ENCODE measurements at regions not wholly inside any gene's neighbourhood (a gene's known extent, or its start where the extent isn't known, plus 50 kb on each side); places are given as distances from the start of the nearest gene placed in this dataset.

DNA sequence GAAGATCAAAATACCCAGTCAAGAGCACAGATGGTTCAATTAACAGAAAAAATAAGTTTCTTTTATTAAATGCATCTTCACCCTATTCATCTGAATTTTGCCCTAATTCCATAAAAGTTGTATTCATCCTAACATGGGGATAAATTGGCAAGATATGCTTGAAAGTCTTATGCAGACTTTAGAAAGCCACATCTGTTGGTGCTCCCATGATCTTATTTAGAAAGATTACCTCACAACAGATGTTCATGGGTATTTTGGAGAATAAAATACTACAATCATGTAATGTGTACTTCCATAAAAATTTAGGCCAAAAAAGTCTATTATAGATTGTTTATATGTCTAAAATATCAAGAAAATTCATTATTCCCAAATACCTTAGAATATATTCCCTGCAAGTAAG is 510.3 kb downstream of the TECRL start:
- H3K4me3 ChIP-seq (ENCODE audit: low read length): no peak overlapping the region
- TF ChIP-seq, protein P1, sequence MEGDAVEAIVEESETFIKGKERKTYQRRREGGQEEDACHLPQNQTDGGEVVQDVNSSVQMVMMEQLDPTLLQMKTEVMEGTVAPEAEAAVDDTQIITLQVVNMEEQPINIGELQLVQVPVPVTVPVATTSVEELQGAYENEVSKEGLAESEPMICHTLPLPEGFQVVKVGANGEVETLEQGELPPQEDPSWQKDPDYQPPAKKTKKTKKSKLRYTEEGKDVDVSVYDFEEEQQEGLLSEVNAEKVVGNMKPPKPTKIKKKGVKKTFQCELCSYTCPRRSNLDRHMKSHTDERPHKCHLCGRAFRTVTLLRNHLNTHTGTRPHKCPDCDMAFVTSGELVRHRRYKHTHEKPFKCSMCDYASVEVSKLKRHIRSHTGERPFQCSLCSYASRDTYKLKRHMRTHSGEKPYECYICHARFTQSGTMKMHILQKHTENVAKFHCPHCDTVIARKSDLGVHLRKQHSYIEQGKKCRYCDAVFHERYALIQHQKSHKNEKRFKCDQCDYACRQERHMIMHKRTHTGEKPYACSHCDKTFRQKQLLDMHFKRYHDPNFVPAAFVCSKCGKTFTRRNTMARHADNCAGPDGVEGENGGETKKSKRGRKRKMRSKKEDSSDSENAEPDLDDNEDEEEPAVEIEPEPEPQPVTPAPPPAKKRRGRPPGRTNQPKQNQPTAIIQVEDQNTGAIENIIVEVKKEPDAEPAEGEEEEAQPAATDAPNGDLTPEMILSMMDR (conservative IDR thresholded peaks at IDR 0.05; ENCODE audit: low read depth, low read length): no peak
- DNase-seq (ENCODE audit: low read depth): no peak

DNA sequence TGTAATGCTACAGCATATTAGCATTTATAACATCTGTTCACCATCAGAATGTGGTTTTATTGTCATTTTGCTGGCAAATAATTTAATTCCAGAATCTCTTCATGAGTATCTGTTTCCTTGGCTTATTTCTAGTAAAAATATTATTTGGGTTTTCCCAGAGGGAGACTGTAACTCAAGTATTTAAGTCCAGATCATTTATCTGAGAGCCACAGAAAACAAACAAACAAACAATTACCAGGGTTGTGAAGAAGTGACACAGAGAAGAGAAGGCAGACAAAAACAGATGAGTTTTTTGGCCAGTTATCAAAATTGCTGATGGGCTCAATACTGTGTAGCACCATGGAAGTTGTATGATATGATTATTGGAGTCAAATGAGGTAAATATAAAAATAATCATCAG is 515.1 kb downstream of the TECRL start:
- TF ChIP-seq, protein P1 (conservative IDR thresholded peaks at IDR 0.05; ENCODE audit: low read depth, low read length): no peak
- no peak overlapping the region for H3K4me3 ChIP-seq (ENCODE audit: low read length)
- no peak for DNase-seq (ENCODE audit: low read depth)

DNA sequence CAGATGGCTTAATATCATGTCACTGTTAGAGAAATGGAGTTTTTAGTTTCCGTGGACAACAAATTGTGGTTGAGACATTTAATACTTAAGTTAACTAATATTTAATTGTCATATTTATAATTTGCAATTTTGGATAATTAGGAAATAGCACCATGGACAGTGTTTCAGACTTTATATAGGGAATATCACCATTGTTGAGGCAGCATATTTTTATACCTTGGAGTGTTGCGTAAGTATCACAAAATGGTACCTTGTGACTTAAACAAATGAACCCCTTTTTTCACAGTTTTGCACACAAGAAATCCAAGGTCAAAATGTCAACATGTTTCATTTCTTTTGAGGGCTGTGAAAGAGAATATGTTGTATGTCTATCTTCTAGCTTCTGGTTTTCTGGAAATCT is 539.9 kb downstream of the TECRL start:
- no peak overlapping the region for H3K4me3 ChIP-seq (ENCODE audit: low read length)
- no peak for DNase-seq (ENCODE audit: low read depth)
- TF ChIP-seq, protein P1 (conservative IDR thresholded peaks at IDR 0.05; ENCODE audit: low read depth, low read length): no peak

DNA sequence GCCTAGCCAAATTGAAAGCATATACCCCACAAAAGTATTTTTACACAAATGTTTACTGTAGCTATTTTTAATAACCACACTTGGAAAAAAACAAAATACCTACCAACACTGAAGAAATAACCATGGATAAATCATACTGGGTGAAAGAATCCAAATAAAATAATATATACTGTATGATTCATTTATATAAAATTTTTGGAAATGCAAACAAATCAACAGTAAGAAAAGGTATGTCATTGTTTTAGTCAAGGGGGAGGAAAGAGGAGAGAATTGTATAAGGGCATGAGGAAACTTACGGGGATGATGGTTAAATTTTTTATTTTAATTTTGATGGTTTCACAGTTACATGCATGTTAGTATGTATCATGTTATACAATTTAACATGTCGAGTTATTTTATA is 557.8 kb downstream of the TECRL start:
- no peak for DNase-seq (ENCODE audit: low read depth)
- H3K4me3 ChIP-seq (ENCODE audit: low read length): no peak overlapping the region
- TF ChIP-seq, protein P1 (conservative IDR thresholded peaks at IDR 0.05; ENCODE audit: low read depth, low read length): no peak

DNA sequence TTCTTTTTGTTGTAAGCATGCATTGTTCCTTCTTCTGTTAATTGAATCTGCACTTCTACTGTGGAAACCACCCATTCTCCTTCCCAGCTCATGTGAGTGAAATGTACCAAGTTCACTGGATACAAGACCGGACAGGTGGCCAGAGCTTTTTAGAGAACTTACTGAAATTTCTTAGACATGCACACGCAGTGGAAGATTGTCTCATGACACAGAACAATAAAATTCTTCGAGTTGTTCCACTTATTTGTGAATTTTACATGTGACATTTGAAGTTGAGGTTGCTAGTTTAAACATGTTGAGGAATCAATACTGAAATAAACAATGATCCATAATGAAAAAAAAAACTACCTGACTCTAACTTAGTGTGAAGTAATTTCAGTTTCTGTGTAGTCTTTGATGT is 568.0 kb downstream of the TECRL start:
- TF ChIP-seq, protein P1 (conservative IDR thresholded peaks at IDR 0.05; ENCODE audit: low read depth, low read length): no peak
- H3K4me3 ChIP-seq (ENCODE audit: low read length): no peak overlapping the region
- DNase-seq (ENCODE audit: low read depth): no peak

DNA sequence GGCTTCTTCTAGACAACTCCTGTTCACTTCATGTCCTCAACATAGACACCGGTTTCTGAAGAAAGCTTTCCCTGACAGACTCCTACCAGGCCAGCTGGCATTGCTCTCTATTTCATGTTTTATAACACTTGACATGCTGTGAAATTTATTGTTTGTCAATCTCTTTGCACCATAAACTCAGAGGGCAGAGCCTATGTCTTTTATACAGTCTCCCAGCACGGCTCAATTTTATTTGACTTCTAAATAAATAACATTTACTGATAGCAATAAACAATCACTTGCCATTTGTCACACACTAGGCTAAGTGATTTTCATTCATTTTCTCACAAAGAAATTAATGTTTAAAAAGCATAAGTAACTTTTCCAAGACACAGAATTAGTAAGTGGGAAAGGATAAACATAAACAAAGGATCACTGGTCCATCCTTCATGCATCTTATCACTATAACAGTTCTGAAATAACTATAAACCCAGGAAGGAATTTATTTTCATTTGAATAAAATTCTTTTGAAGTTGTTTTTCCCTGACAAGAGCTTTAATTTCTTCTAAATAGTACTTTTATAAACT is 577.6 kb downstream of the TECRL start:
- TF ChIP-seq, protein P1 (conservative IDR thresholded peaks at IDR 0.05; ENCODE audit: low read depth, low read length): no peak
- no peak overlapping the region for H3K4me3 ChIP-seq (ENCODE audit: low read length)
- no peak for DNase-seq (ENCODE audit: low read depth)

DNA sequence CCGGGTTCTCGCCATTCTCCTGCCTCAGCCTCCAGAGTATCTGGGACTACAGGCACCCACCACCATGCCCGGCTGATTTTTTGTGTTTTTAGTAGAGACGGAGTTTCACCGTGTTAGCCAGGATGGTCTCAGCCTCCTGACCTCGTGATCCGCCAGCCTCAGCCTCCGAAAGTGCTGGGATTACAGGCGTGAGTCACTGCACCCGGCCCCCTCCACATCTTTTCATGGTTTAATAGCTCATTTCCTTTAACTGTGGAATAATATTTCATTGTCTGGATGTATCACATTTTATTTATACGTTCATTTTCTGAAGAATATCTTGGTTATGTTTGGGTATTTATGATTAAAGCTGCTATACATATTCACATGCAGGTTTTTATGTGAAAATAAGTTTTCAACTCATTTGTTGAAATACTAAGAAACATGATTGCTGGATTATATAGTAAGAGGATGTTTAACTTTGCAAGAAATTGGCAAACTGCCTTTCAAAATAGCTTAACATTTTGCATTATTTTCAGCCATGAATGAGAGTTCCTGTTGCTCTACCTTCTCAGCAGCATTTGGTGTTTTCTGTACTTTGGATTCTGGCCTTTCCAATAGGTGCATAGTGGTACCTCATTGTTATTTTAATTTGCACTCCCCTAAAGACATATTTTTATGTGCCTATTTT is 591.9 kb downstream of the TECRL start:
- TF ChIP-seq, protein P1 (conservative IDR thresholded peaks at IDR 0.05; ENCODE audit: low read depth, low read length): no peak
- no peak overlapping the region for H3K4me3 ChIP-seq (ENCODE audit: low read length)
- DNase-seq (ENCODE audit: low read depth): peak; percentile 2

Measured in retinal pigment epithelial cell (primary cell).